Adrenal gland (tissue), 5 donors: ENCODE measurements at regions not wholly inside any gene's neighbourhood (a gene's known extent, or its start where the extent isn't known, plus 50 kb on each side); places are given as distances from the start of the nearest gene placed in this dataset.

ENCODE experiments used
- POLR2A ChIP-seq, 2 donors: fragments of 450-650 bp; IDR thresholded peaks; one replicate each; pipeline ENCODE4 v1.6.1; 2017; ENCODE audit warnings: antibody characterized with exemption in 2 of 2, mild to moderate bottlenecking in 2 of 2, moderate library complexity in 1 of 2
- TF ChIP-seq, protein P1 (sequence below), 6 experiments: fragments of 450-650 bp in 4 of 6; fragments of 200-600 bp in 2 of 6; sonication (generic) in 1 of 6; IDR thresholded peaks; 1 replicate in 5 of 6; 2 replicates in 1 of 6; pipeline versions ENCODE4 v1.5.1 to v1.8.0; 2016 to 2021; ENCODE audit warnings: antibody characterized with exemption in 6 of 6, mild to moderate bottlenecking in 2 of 6, moderate library complexity in 1 of 6
- donor health status: DM: no; HTN: no; CAD: no.

GRCh38 chr6:168223755-168224154, 95.8 kb downstream of the DACT2 start:
- no peak for TF ChIP-seq POLR2A (IDR thresholded peaks at IDR 0.05)
- TF ChIP-seq, protein P1, sequence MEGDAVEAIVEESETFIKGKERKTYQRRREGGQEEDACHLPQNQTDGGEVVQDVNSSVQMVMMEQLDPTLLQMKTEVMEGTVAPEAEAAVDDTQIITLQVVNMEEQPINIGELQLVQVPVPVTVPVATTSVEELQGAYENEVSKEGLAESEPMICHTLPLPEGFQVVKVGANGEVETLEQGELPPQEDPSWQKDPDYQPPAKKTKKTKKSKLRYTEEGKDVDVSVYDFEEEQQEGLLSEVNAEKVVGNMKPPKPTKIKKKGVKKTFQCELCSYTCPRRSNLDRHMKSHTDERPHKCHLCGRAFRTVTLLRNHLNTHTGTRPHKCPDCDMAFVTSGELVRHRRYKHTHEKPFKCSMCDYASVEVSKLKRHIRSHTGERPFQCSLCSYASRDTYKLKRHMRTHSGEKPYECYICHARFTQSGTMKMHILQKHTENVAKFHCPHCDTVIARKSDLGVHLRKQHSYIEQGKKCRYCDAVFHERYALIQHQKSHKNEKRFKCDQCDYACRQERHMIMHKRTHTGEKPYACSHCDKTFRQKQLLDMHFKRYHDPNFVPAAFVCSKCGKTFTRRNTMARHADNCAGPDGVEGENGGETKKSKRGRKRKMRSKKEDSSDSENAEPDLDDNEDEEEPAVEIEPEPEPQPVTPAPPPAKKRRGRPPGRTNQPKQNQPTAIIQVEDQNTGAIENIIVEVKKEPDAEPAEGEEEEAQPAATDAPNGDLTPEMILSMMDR (IDR thresholded peaks at IDR 0.05), result no peak
